PC-9 (cell line): ENCODE measurements at regions not wholly inside any gene's neighbourhood (a gene's known extent, or its start where the extent isn't known, plus 50 kb on each side); places are given as distances from the start of the nearest gene placed in this dataset.

ENCODE experiments used
- BruUV-seq: library from RNA; stranded (reverse); fragments of 400-500 nt; replicated peaks from 2 replicates; lab custom pipeline; 2021; lab: Mats Ljungman, UMichigan
- CTCF ChIA-PET: fragments of 300-600 bp; sonication (Branson Sonifier 250); formaldehyde crosslinking; loops from one replicate; lab custom pipeline; 2022; ENCODE audit warnings: antibody characterized with exemption; lab: Charles Lee
- POLR2A ChIA-PET: fragments of 300-600 bp; sonication (Branson Sonifier 250); formaldehyde crosslinking; loops from one replicate; lab custom pipeline; 2022; ENCODE audit warnings: antibody characterized with exemption; ENCODE audit not compliant: unreplicated experiment; lab: Charles Lee
- DNase-seq, 2 experiments: peaks; one replicate each; pipeline versions ENCODE4 v3.0.0 to v3.0.0-alpha.2; 2015 to 2022; ENCODE audit warnings: mixed read lengths in 1 of 2
- H2AFZ ChIP-seq: fragments of 200-600 bp; sonication (generic); 2 replicates; pipeline ENCODE4 v1.8.1; 2017; ENCODE audit warnings: antibody characterized with exemption
- H3F3A ChIP-seq: fragments of 200-600 bp; sonication (generic); 2 replicates; pipeline ENCODE4 v1.8.1; 2017; ENCODE audit warnings: antibody characterized with exemption, mild to moderate bottlenecking, low read depth; ENCODE audit not compliant: insufficient read depth
- H3K27ac ChIP-seq: fragments of 200-600 bp; sonication (generic); 2 replicates; pipeline ENCODE4 v1.6.1; 2016; ENCODE audit warnings: mixed run types
- H3K27me3 ChIP-seq: fragments of 200-600 bp; sonication (generic); 2 replicates; pipeline ENCODE4 v1.6.1; 2016; ENCODE audit warnings: low read depth, mixed run types; ENCODE audit not compliant: insufficient read depth
- H3K36me3 ChIP-seq: fragments of 200-600 bp; sonication (generic); 2 replicates; pipeline ENCODE4 v1.6.1; 2016; ENCODE audit warnings: low read depth, mixed run types
- H3K4me1 ChIP-seq: fragments of 200-600 bp; sonication (generic); replicated peaks from 2 replicates; pipeline ENCODE4 v1.6.1; 2016; ENCODE audit warnings: mixed run types; ENCODE audit not compliant: insufficient read depth
- H3K4me2 ChIP-seq: fragments of 200-600 bp; sonication (generic); 2 replicates; pipeline ENCODE4 v1.6.1; 2017; ENCODE audit warnings: mixed run types
- H3K4me3 ChIP-seq: fragments of 200-600 bp; sonication (generic); 2 replicates; pipeline ENCODE4 v1.6.1; 2016; ENCODE audit warnings: mixed run types
- H3K79me2 ChIP-seq: fragments of 200-600 bp; sonication (generic); 2 replicates; pipeline ENCODE4 v1.6.1; 2017; ENCODE audit warnings: low read depth, mixed run types
- H3K9me2 ChIP-seq: fragments of 200-600 bp; sonication (generic); 2 replicates; pipeline ENCODE4 v1.8.1; 2017; ENCODE audit warnings: mild to moderate bottlenecking; ENCODE audit not compliant: insufficient read depth
- H3K9me3 ChIP-seq: fragments of 200-600 bp; sonication (generic); 2 replicates; pipeline ENCODE4 v1.8.1; 2016; ENCODE audit warnings: low read depth; ENCODE audit not compliant: insufficient read depth
- H4K20me1 ChIP-seq: fragments of 200-600 bp; sonication (generic); 2 replicates; pipeline ENCODE4 v1.8.1; 2017; ENCODE audit not compliant: insufficient read depth
- CTCF ChIP-seq: fragments of 200-600 bp; sonication (generic); conservative IDR thresholded peaks from 2 replicates; pipeline ENCODE4 v1.6.1; 2017; ENCODE audit warnings: mixed run types, antibody characterized with exemption, mild to moderate bottlenecking, moderate library complexity
- EZH2 ChIP-seq: fragments of 200-600 bp; sonication (generic); IDR thresholded peaks from 2 replicates; pipeline ENCODE4 v1.8.0; 2017; ENCODE audit warnings: antibody characterized with exemption, low read depth
- intact Hi-C: fragments of 100-400 bp; cut with micrococcal nuclease; formaldehyde crosslinking; loops from one replicate; pipeline ENCODE4 v1.10.0; 2022; ENCODE audit not compliant: unreplicated experiment

GRCh38 chr1:29808141-29808995, 572.0 kb downstream of the PTPRU start:
- Histone ChIP-seq H3F3A (no peaks in the 10 kb centered on the region), H4K20me1 (no peaks in the 10 kb centered on the region), H3K36me3 (no peaks in the 10 kb centered on the region), H3K4me1 (no peaks in the 10 kb centered on the region), H3K9me2 (no peaks in the 10 kb centered on the region), H2AFZ (no peak overlapping the region), H3K4me2 (no peak overlapping the region), H3K27ac (no peak overlapping the region), H3K27me3 (no peaks in the 10 kb centered on the region), H3K9me3 (no peaks in the 10 kb centered on the region), H3K79me2 (no peaks in the 10 kb centered on the region), H3K4me3 (no peak overlapping the region)
- no TSS peak for BruUV-seq
- intact Hi-C loops = no loop called here
- DNase-seq = no peak
- TF ChIP-seq EZH2 = no peak
- no peak for TF ChIP-seq CTCF
- ChIA-PET CTCF (no interaction called here), POLR2A (no interaction called here)

DNA sequence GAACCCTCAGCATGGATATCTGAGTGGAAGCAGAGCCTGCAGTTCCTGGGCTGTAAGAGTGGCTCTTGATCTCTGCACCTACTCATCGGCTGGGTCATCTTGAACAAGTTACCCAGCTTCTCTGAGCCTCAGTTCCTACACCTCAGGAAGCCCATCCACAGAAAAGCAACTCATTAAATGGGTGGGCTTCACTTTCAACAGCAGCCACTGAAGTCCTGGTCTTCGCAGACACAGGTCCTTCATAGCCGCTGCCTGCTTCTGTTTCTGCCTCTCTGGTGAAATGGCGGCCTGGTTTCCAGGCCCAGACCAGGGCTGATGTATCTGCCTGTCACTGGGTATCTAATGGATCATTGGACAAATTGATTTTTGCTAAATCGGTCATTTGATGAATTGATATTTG, 571.4 kb downstream of the PTPRU start:
- Histone ChIP-seq H3K36me3 (no peaks in the 10 kb centered on the region), H3K9me2 (no peaks in the 10 kb centered on the region), H3K27me3 (no peaks in the 10 kb centered on the region), H3K27ac (no peak overlapping the region), H3K9me3 (no peaks in the 10 kb centered on the region), H4K20me1 (no peaks in the 10 kb centered on the region), H3F3A (no peaks in the 10 kb centered on the region), H2AFZ (no peak overlapping the region), H3K4me2 (no peak overlapping the region), H3K4me3 (no peak overlapping the region), H3K4me1 (no peaks in the 10 kb centered on the region), H3K79me2 (no peaks in the 10 kb centered on the region)
- no TSS peak for BruUV-seq
- no peak for DNase-seq
- intact Hi-C loops = no loop called here
- ChIA-PET CTCF (no interaction called here), POLR2A (no interaction called here)
- TF ChIP-seq EZH2 (no peak), CTCF (no peak)

GRCh38 chr1:29806646-29807319, 570.5 kb downstream of the PTPRU start:
- CTCF ChIA-PET = no interaction called here

More at GRCh38 chr1:29806646-29807319, 570.5 kb downstream of the PTPRU start:
- DNase-seq = no peak
- Histone ChIP-seq H3K9me3 (no peaks in the 10 kb centered on the region), H3K79me2 (no peaks in the 10 kb centered on the region), H3K36me3 (no peaks in the 10 kb centered on the region), H3F3A (no peaks in the 10 kb centered on the region), H3K4me2 (no peak overlapping the region), H3K27ac (no peak overlapping the region), H3K4me3 (no peak overlapping the region), H3K4me1 (no peaks in the 10 kb centered on the region), H3K27me3 (no peaks in the 10 kb centered on the region), H4K20me1 (no peaks in the 10 kb centered on the region), H3K9me2 (no peaks in the 10 kb centered on the region), H2AFZ (no peak overlapping the region)
- TF ChIP-seq CTCF = no peak
- no peak for TF ChIP-seq EZH2
- no TSS peak for BruUV-seq
- POLR2A ChIA-PET = no interaction called here
- intact Hi-C loops = no loop called here
